H1 (cell line): ENCODE measurements at regions not wholly inside any gene's neighbourhood (a gene's known extent, or its start where the extent isn't known, plus 50 kb on each side); places are given as distances from the start of the nearest gene placed in this dataset.
"Not testable (repeated sequence)": the region's sequence is repeated elsewhere in the genome, so short reads cannot be mapped to it uniquely, and the experiment has no call there.

Source experiments
- CTCF ChIA-PET: fragments of 300-600 bp; sonication (Branson Sonifier 250); formaldehyde crosslinking; loops from one replicate; lab custom pipeline; 2021; ENCODE audit not compliant: partially characterized antibody; lab: Charles Lee
- POLR2A ChIA-PET: fragments of 300-600 bp; sonication (Branson Sonifier 250); formaldehyde crosslinking; loops from one replicate; lab custom pipeline; 2021; ENCODE audit warnings: inconsistent platforms; ENCODE audit not compliant: partially characterized antibody; lab: Charles Lee
- DNase-seq, 2 experiments: peaks; one replicate each; pipeline versions ENCODE4 v3.0.0 to v3.0.0-alpha.2; 2010 to 2022; ENCODE audit warnings: low spot score in 2 of 2, low read depth in 1 of 2, mixed read lengths in 1 of 2
- FAIRE-seq: peaks from 2 replicates; lab custom pipeline; 2011; peaks lifted over from hg19 to GRCh38; lab: Jason Lieb, UNC
- H2AFZ ChIP-seq: 2 replicates; pipeline ENCODE4 v1.8.1; 2012; ENCODE audit warnings: low read length, inconsistent platforms
- H2AK5ac ChIP-seq: 2 replicates; pipeline ENCODE4 v1.6.1; 2013; ENCODE audit warnings: low read depth, low read length
- H2BK120ac ChIP-seq: replicated peaks from 2 replicates; pipeline ENCODE3; 2013; ENCODE audit warnings: low read depth, low read length, inconsistent platforms
- H2BK12ac ChIP-seq: 2 replicates; pipeline ENCODE4 v1.6.1; 2013; ENCODE audit warnings: low read depth, low read length
- H2BK15ac ChIP-seq: 2 replicates; pipeline ENCODE4 v1.6.1; 2013; ENCODE audit warnings: low read length
- H2BK20ac ChIP-seq: 2 replicates; pipeline ENCODE4 v1.6.1; 2013; ENCODE audit warnings: low read length
- H2BK5ac ChIP-seq: 2 replicates; pipeline ENCODE4 v1.6.1; 2013; ENCODE audit warnings: low read depth, low read length
- H3K14ac ChIP-seq: 2 replicates; pipeline ENCODE4 v1.6.1; 2013; ENCODE audit warnings: inconsistent platforms; ENCODE audit not compliant: insufficient read length
- H3K18ac ChIP-seq: 2 replicates; pipeline ENCODE4 v1.6.1; 2013; ENCODE audit warnings: low read length; ENCODE audit errors: extremely low read depth
- H3K23ac ChIP-seq: 2 replicates; pipeline ENCODE4 v1.6.1; 2013; ENCODE audit warnings: inconsistent platforms; ENCODE audit not compliant: insufficient read length
- H3K23me2 ChIP-seq: 2 replicates; pipeline ENCODE4 v1.6.1; 2013; ENCODE audit warnings: low read depth, low read length
- H3K27ac ChIP-seq: 2 replicates; pipeline ENCODE4 v1.6.1; 2011; ENCODE audit warnings: low read depth, low read length, inconsistent platforms
- H3K27me3 ChIP-seq, 4 experiments: replicated peaks in 1 of 4; 1 replicate in 1 of 4; 2 replicates in 3 of 4; pipeline versions ENCODE4 v1.6.1 to v1.8.1; 2011 to 2013; ENCODE audit warnings: low read length in 3 of 4, mild to moderate bottlenecking in 3 of 4, inconsistent platforms in 2 of 4, mixed read lengths in 2 of 4, moderate library complexity in 1 of 4; ENCODE audit not compliant: control insufficient read depth in 3 of 4, insufficient read depth in 3 of 4; ENCODE audit errors: extremely low read depth in 1 of 4
- H3K36me3 ChIP-seq, 4 experiments: 2 replicates each; pipeline versions ENCODE4 v1.6.1 to v1.8.1; 2011 to 2013; ENCODE audit warnings: mild to moderate bottlenecking in 4 of 4, low read length in 3 of 4, moderate library complexity in 2 of 4, control low read depth in 1 of 4, inconsistent platforms in 1 of 4; ENCODE audit not compliant: insufficient read depth in 4 of 4, control insufficient read depth in 2 of 4
- H3K4ac ChIP-seq: replicated peaks from 2 replicates; pipeline ENCODE3; 2013; ENCODE audit warnings: low read length, low read depth, mixed read lengths, inconsistent platforms; ENCODE audit not compliant: insufficient read length
- H3K4me1 ChIP-seq, 4 experiments: replicated peaks in 1 of 4; 1 replicate in 1 of 4; 2 replicates in 3 of 4; pipeline versions ENCODE4 v1.6.1 to v1.8.1; 2011 to 2013; ENCODE audit warnings: low read length in 3 of 4, inconsistent platforms in 2 of 4, mixed read lengths in 1 of 4; ENCODE audit not compliant: insufficient read depth in 4 of 4, control insufficient read depth in 3 of 4
- H3K4me2 ChIP-seq, 2 experiments: 2 replicates each; pipeline versions ENCODE4 v1.6.1 to v1.8.1; 2011 to 2013; ENCODE audit warnings: low read depth in 2 of 2, low read length in 2 of 2, control low read depth in 1 of 2, inconsistent platforms in 1 of 2, mild to moderate bottlenecking in 1 of 2; ENCODE audit not compliant: insufficient read depth in 1 of 2
- H3K4me3 ChIP-seq, 4 experiments: fragments of 200-600, 300-600 bp in 1 of 4; sonication (generic), shearing (Covaris generic), sonication (Bioruptor Twin) in 1 of 4; 2 replicates each; pipeline versions ENCODE4 v1.5.1 to v1.8.1; 2011 to 2016; ENCODE audit warnings: low read length in 4 of 4, low read depth in 3 of 4, control low read depth in 2 of 4, inconsistent platforms in 2 of 4, mild to moderate bottlenecking in 2 of 4, mixed read lengths in 1 of 4, moderate library complexity in 1 of 4; ENCODE audit not compliant: insufficient read depth in 2 of 4; ENCODE audit errors: extremely low read depth in 1 of 4
- H3K56ac ChIP-seq: replicated peaks from 2 replicates; pipeline ENCODE3; 2013; ENCODE audit warnings: low read depth, mild to moderate bottlenecking, mixed read lengths, low read length, inconsistent platforms; ENCODE audit not compliant: insufficient read length
- H3K79me1 ChIP-seq: 2 replicates; pipeline ENCODE4 v1.6.1; 2013; ENCODE audit warnings: low read depth, low read length, control low read depth
- H3K79me2 ChIP-seq, 2 experiments: 2 replicates each; pipeline versions ENCODE4 v1.6.1 to v1.8.1; 2012 to 2013; ENCODE audit warnings: low read length in 2 of 2, mild to moderate bottlenecking in 2 of 2, inconsistent platforms in 1 of 2; ENCODE audit not compliant: insufficient read depth in 2 of 2, control insufficient read depth in 1 of 2
- H3K9ac ChIP-seq, 4 experiments: replicated peaks in 1 of 4; 1 replicate in 1 of 4; 2 replicates in 3 of 4; pipeline versions ENCODE4 v1.6.1 to v1.8.1; 2011 to 2013; ENCODE audit warnings: low read depth in 3 of 4, low read length in 3 of 4, control low read depth in 2 of 4, mild to moderate bottlenecking in 2 of 4, moderate library complexity in 2 of 4, inconsistent platforms in 1 of 4; ENCODE audit errors: extremely low read depth in 1 of 4
- H3K9me3 ChIP-seq, 2 experiments: 2 replicates each; pipeline versions ENCODE4 v1.6.1 to v1.8.1; 2012 to 2013; ENCODE audit warnings: mild to moderate bottlenecking in 2 of 2, moderate library complexity in 2 of 2, control low read depth in 1 of 2, inconsistent platforms in 1 of 2, low read depth in 1 of 2, low read length in 1 of 2, mixed read lengths in 1 of 2; ENCODE audit not compliant: insufficient read depth in 2 of 2
- H4K20me1 ChIP-seq, 2 experiments: replicated peaks in 1 of 2; 2 replicates each; pipeline versions ENCODE3 to v1.8.1; 2011 to 2013; ENCODE audit warnings: inconsistent platforms in 2 of 2, low read length in 2 of 2, mild to moderate bottlenecking in 1 of 2; ENCODE audit not compliant: insufficient read depth in 2 of 2, control insufficient read depth in 1 of 2
- H4K5ac ChIP-seq: 2 replicates; pipeline ENCODE4 v1.6.1; 2013; ENCODE audit warnings: low read length, low read depth, mixed read lengths, inconsistent platforms; ENCODE audit not compliant: insufficient read length
- H4K8ac ChIP-seq: 2 replicates; pipeline ENCODE4 v1.8.0; 2013; ENCODE audit warnings: mild to moderate bottlenecking, moderate library complexity, low read length, inconsistent platforms; ENCODE audit not compliant: insufficient read depth; ENCODE audit errors: extremely low read depth
- H4K91ac ChIP-seq: replicated peaks from 2 replicates; pipeline ENCODE3; 2013; ENCODE audit warnings: low read length, mixed read lengths, inconsistent platforms; ENCODE audit not compliant: insufficient read length
- WGBS, 2 experiments: shearing (Covaris generic) in 1 of 2; methylation state at CpG; one replicate each; pipeline versions ENCODE4 v1.1.6 to v1.1.7; 2013 to 2015; ENCODE audit warnings: low lambda C conversion rate in 2 of 2, mixed read lengths in 2 of 2, inconsistent platforms in 1 of 2, low coverage in 1 of 2, missing lambda C conversion rate in 1 of 2; ENCODE audit not compliant: insufficient replicate concordance in 2 of 2, insufficient coverage in 1 of 2, insufficient read length in 1 of 2; ENCODE audit errors: extremely low coverage in 1 of 2, missing lambda C conversion rate in 1 of 2; 5-methylcytosine and 5-hydroxymethylcytosine counted together

GRCh38 chr5:115448630-115449029 is 95.9 kb downstream of the FEM1C start:
- CTCF ChIA-PET: not testable (repeated sequence)

More at GRCh38 chr5:115448630-115449029, 95.9 kb downstream of the FEM1C start:
- H3K4ac ChIP-seq, H3K79me2 ChIP-seq, H3K23me2 ChIP-seq, H3K23ac ChIP-seq, H3K4me3 ChIP-seq, H3K9ac ChIP-seq, H2BK15ac ChIP-seq, H2BK5ac ChIP-seq, H4K5ac ChIP-seq, H4K8ac ChIP-seq, FAIRE-seq, H3K9me3 ChIP-seq, H2BK20ac ChIP-seq, H2AK5ac ChIP-seq, H3K36me3 ChIP-seq, H3K18ac ChIP-seq, H2BK120ac ChIP-seq, H3K56ac ChIP-seq, H2BK12ac ChIP-seq, H3K27me3 ChIP-seq, H3K4me1 ChIP-seq, H3K4me2 ChIP-seq, H3K14ac ChIP-seq, H2AFZ ChIP-seq, H3K27ac ChIP-seq, H4K91ac ChIP-seq, H4K20me1 ChIP-seq, POLR2A ChIA-PET, H3K79me1 ChIP-seq, DNase-seq: not testable (repeated sequence)
- 92% methylated on average over 7 of the region's 7 CpGs; no CpG with 5 or more reads in 1 of the 2 experiments for WGBS, 2 experiments
